KBM-7 (cell line): ENCODE measurements at regions not wholly inside any gene's neighbourhood (a gene's known extent, or its start where the extent isn't known, plus 50 kb on each side); places are given as distances from the start of the nearest gene placed in this dataset.
"Not testable (repeated sequence)": the region's sequence is repeated elsewhere in the genome, so short reads cannot be mapped to it uniquely, and the experiment has no call there.

Experiments
- DNase-seq: peaks from one replicate; pipeline ENCODE4 v3.0.0-alpha.2; 2015
- in situ Hi-C: fragments of 300-500 bp; cut with MboI; formaldehyde crosslinking; loops from 2 replicates; pipeline ENCODE4 v1.14.3; 2020; ENCODE audit warnings: low sequenced_read_pairs, low pct_unique_long_range_greater_than_20kb, mixed read lengths

DNA sequence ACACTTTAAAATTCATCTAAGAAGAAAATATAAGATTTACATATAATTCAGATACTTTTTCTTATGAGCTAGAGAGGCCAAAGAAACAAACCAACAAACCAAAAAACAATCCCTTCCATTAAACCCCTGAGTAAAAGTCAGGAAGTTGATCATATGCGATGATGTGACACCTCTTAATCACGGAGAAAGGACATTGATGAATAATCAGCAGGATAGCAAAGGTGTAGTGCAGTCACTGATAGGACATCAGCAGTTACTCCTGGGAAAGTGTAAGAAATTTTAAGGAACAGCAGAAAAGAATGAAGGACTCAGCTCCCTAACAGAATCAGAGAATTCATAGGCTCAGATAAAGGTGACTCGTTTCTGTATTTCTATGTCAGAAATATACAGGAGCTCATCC is 202.4 kb upstream of the EDNRB start:
- in situ Hi-C loops, result loop anchor here (25.0 kb wide), 1 partner anchor 334 kb away; no protein-coding TSS in a partner anchor
- DNase-seq, result no peak

DNA sequence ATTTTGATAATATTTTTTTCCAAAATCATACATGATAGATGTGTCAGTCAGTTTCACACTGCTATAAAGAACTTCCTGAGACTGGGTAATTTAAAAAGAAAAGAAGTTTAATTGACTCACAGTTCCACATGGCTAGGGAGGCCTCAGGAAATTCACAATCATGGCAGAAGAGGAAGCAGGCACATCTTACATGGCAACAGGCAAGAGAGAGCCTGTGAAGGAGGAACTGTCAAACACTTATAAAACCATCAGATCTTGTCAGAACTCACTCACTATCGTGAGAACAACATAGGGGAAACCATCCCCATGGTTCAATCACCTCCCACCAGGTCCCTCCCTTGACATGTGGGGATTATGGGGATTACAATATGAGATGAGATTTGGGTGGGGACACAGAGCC is 201.5 kb upstream of the EDNRB start:
- peak; percentile 60 for DNase-seq
- in situ Hi-C loops, result loop anchor here (25.0 kb wide), 1 partner anchor 333 kb away; no protein-coding TSS in a partner anchor

DNA sequence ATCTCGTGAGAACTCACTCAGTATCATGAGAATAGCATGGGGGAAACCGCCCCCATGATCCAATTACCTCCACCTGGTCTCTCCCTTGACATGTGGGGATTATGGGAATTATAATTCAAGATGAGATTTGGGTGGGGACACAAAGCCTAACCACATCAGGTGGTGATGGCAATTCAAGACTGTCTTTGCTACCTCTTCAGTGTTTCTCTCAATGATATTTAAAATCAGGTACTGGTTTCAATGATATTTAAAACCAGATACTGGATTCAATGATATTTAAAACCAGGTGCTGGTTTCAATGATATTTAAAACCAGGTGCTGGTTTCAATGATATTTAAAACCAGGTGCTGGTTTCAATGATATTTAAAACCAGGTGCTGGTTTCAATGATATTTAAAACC is 198.4 kb upstream of the EDNRB start:
- DNase-seq, result not testable (repeated sequence)
- in situ Hi-C loops, result loop anchor here (25.0 kb wide), 1 partner anchor 330 kb away; no protein-coding TSS in a partner anchor

DNA sequence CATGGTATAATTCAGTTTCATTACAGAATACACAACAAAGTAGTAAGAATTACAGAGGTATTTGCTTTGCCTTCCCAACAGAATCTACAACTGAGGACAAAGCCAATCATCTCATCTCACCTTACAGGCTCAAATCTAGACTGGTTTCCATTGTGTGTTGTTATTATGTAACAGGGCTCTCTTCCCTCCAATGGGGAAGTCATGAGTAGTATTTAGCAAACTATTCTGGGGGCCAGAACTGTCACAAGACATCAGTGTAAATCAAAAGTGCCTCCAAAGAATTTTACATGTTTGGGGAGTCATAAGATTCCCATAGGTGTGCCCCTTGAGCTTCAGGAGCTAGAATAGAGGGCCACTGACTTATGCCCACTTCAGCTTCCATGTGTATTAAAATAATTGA is 187.0 kb upstream of the EDNRB start:
- in situ Hi-C loops, result loop anchor here (25.0 kb wide), 1 partner anchor 318 kb away; no protein-coding TSS in a partner anchor
- DNase-seq, result no peak

DNA sequence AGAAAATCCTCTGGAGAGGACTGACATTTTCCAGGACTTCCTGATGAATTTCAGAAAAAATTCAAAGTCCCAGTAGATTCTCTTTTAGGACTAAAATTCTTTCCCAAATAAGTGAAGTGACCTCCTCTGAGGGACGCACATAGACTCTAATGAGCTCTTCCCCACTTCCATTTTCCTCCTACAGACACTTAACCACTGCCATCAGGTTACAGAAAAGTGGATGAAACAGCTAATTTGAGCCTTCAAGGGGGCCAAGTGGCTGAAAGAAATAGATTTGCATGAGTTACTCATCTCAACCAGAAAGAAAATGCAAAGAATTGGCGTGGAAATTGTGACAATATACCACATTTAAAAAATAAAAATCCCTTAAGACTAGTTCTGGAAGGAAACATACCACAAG is 185.3 kb upstream of the EDNRB start:
- in situ Hi-C loops, result loop anchor here (25.0 kb wide), 1 partner anchor 317 kb away; no protein-coding TSS in a partner anchor

DNA sequence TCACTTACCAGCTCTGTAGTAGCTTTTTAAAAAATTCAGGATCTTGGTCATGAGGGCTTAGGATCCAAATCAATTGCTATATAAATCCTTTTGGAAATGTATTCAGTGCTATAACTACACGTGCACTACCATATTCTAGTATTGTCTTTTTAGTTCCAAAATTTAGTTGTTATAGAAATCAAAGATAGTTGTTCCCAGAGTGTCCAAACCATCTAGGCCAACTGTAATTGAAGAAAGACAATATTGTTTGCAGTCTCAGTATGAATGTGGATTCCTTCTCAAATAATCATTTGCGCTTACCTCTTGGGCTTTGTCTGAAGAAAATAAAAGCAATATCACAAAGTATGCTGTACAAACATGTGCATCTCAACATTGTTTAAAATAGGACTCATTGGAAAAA is 184.1 kb upstream of the EDNRB start:
- DNase-seq, result no peak
- in situ Hi-C loops, result loop anchor here (25.0 kb wide), 1 partner anchor 315 kb away; no protein-coding TSS in a partner anchor

More for the DNA sequence above, 185.3 kb upstream of the EDNRB start:
- no peak for DNase-seq

DNA sequence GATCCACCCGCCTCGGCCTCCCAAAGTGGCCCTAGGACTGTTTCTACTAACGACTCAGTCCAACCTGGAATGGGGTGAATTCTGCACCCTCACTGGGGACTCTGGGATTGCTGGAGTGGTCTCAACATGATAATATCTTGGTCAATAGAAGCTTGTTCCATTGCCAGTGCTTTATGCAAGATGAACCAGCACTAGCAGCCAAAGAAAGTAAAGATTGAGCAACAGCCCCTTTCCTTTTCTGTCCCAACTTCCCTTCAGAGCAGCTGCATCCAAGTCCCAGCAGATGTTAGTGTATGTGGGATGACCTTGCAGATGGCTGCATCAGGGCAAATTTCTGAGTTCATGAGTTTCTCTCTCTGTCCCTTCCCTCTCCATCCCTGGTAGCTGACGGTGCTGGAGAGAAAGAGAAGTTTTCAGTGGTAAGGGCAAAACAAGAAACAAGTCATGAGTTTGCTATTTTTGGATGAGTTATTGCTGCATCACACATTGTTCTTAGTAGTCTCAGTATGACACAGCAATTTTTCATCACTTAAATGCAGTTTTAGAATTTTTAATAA is 183.6 kb upstream of the EDNRB start:
- DNase-seq, result peak; percentile 60
- in situ Hi-C loops, result loop anchor here (25.0 kb wide), 1 partner anchor 315 kb away; no protein-coding TSS in a partner anchor

DNA sequence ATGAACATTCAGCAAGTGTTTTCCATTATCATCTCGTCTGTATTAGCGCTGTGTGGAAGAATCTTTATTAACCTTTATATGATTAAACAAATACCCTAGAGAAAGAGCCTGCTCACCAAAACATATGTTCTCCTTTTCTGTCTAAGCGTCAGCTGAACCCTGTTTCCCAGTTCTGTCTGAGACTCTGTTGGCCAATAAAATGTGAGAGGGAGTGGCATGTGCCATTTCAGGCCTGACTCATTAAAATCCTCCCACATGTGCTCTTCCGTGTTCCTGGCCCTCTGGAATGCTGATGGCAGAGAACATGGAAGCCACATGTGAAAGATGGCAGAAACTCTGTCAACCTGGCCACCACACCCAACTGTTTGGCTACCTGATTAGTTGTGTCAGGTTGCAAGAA is 181.9 kb upstream of the EDNRB start:
- in situ Hi-C loops, result loop anchor here (25.0 kb wide), 1 partner anchor 313 kb away; no protein-coding TSS in a partner anchor
- no peak for DNase-seq

DNA sequence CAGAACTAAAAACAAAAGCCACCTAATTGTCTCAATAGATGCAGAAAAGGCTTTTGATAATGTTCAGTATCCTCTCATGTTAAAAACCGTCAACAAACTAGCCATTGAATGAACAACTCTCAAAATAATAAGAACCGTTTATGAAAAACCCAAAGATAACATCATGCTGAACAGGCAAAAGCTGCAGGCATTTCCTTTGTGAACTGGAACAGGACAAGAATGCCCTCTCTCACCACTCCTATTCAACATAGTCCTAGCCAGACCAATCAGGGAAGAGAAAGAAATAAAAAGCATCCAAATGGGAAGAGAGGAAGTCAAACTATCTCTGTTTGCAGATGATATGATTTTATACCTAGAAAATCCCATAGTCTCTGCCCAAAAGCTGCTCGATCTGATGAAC is 179.6 kb upstream of the EDNRB start:
- in situ Hi-C loops, result no loop called here

DNA sequence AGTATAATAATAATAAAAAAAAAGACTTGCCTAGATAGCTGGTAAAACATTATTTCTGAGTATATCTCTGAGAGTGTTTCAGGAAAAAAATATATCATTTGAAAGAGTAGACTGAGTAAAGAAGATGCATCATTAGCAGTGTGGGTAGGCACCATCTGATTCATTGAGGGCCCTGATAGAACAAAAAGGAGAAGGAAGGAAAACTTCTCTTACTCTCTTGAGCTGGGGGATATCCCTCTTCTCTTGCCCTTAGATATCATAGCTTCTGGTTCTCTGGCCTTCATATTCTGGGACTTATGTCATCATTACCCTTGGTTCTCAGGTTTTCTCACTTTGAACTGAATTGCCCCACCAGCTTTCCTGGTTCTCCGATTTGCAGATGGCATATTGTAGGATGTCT is 177.6 kb upstream of the EDNRB start:
- DNase-seq, result no peak
- in situ Hi-C loops, result no loop called here

More for the DNA sequence above, 179.6 kb upstream of the EDNRB start:
- no peak for DNase-seq

DNA sequence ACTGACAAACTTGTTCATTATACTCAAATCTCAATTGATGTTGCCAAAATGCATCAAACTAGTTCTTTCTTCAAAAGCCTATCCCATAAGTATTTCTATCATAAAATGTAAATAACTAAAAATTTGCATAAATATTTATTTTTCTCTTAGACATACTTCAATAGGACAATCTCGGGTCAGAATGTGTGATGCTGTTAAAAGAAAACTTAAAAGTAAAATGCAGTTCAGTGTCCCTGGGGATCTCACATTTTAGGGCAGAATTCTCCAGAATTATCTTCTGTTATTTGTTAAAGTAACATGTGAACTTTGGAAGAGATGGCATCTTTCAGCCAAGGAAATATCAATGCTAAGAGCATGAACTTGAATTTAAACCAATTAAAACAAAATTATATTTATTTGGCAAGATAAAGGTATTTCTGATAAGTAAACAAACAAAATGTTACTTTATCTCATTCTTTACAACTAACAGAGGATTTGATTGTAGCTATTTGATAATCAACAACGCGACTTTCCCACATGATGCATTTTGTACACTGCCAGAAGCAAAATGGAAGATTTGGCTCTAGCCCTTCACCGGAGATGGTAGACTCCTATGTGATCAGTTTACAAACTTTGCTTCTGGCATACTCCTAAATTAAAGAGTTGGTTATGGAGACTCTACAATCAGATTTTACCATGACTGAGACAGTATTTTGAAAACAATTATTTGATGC is 169.5 kb upstream of the EDNRB start:
- DNase-seq, result no peak
- in situ Hi-C loops, result no loop called here

DNA sequence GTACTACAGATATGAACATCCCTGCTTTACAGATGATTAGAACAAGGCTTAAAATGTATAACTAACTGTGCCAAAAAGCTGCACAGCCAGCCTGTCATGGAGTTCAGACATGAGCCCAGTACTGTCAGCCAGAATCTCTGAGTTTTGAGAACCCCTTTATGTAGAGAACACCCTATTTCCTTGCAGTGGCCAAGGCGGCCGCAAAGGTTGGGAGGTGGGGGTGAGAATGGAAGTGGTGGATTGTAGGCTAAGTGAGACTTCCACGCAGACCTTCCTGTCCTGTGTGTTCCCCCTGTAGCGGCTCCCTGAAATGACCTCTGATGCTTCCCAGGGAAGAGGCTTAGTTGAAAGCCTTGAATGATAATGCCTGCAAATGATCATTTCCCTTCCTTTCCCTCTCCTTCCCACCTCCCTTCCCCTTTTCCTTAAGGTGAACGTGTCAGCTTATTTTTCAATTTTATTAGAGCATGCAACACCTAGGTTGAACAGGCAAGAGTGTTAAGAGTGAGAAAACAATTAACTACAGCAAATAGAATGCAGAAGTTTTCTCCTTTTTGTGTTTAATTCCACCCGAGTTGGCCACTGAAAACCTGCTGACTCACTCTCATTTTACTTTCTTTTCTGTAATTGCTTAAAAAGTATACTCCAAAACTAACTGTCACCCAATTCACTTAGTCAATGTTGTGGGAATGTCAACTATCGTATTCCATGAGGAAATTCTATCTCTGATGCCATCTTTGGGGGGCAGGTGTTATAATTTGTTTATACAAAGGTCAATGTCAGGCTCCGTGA is 167.0 kb upstream of the EDNRB start:
- in situ Hi-C loops, result no loop called here

DNA sequence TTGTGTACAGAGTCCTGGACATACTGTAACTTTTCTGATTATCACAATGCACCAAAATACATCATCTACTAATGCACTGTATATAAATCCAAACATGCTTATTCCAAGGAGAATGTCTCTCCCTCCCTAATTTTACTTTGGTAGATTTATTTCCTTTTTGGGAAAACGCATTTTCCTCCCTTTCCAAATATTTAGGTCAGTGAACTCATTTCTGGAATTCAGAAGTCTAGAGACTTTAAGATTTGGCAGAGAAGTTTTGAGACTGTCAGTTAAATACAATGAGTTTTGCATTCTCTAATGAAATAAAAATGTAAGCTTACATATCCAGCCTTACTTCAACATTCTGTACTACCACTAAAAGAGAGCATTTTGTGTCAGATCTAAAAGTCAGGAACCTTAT is 165.8 kb upstream of the EDNRB start:
- in situ Hi-C loops, result no loop called here

More for the DNA sequence above, 167.0 kb upstream of the EDNRB start:
- peak; percentile 25 for DNase-seq

DNA sequence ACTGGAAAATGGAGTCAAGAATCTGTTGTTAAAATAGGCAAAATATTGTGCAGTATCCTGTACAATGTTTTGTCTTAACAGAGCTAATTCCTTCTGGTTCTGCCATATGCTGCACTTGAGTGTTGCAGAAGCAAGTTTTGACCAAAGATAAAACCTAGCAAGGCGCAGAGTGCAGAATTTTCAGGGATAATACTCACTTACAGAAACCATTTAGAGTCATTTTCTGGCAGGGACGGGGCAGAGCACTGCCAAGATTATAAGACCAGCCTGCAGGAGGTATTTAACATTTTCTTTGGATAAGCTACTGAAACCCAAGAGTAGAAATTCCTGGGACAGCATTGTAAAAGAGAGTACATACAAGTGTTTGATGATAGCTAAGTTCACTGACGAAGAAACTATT is 159.5 kb upstream of the EDNRB start:
- in situ Hi-C loops, result no loop called here
- DNase-seq, result no peak

More for the DNA sequence above, 165.8 kb upstream of the EDNRB start:
- no peak for DNase-seq

DNA sequence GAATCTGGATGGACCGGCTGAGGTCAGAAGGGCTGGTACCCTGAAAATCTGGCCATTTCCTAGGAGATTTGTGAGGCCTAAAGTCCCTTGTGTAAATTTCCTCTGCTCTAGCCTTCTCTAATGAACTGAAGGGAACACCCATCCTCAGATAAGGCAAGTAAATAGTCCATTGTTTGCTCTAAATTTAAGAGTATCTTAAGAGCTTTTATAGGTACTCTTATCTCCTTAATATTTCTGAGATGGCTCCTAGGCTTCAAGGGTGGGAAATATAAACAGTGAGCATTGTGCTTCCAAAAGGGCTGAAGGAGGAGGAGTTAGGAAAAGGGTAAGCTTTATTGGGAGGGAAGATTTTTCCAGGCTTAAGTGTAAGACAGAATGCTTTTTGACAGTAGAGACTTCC is 148.7 kb upstream of the EDNRB start:
- in situ Hi-C loops, result no loop called here
- DNase-seq, result no peak

DNA sequence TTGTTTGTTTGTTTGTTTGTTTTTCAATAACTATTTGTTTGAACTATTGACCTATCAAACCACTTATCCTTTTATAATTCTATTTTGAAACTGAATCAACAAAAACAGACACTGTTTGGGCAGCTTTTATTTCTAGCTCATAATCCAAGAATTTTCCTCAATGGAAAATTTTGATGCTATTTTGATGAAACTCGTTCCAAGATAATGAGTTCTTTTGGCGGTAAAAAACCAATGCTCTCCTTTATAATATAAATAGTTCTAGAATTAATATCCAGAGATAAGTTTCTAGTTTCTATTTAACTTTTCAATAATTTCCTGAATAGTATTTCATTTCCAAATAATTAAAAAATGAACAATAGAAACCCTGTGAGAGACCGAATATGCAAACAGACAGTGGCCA is 146.5 kb upstream of the EDNRB start:
- DNase-seq, result no peak
- in situ Hi-C loops, result no loop called here

DNA sequence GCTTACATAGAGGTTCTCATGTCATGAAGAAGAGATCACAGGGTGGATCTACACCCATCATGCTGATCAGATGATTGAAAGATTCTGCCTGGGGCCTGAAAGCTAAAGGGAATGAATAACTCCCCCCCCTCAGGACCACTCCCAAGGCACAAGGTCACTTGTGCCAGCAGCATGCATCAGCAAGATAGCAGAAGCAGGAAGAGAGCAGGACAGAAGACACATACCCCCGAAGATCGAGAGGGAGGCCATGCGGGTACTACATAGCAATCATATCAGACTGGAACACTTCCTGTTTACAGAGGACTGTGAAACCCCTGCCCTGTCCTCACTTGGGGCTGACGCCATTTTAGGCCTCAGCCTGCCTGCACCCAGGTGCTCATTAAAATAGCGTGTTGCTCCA is 143.2 kb upstream of the EDNRB start:
- in situ Hi-C loops, result no loop called here
- no peak for DNase-seq

DNA sequence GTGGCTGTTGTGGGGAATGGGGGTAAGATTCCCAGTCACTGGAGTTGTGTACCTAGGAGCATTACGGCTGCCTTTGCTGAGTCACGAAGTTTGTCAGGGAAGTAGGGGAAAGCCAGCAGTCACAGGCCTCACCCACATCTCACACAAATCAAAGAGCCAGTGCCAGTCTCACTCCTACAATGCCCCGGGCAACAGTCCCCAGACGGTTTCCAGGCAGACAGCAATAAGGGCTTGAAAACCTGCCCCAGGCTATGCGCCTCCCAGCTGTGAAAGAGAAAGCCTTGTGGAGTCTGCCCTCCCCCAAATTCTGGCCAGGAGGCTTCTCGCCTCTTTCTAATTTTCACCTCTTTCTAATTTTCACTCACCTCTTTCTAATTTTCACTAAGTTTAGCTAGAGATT is 142.3 kb upstream of the EDNRB start:
- in situ Hi-C loops, result no loop called here
- DNase-seq, result no peak

DNA sequence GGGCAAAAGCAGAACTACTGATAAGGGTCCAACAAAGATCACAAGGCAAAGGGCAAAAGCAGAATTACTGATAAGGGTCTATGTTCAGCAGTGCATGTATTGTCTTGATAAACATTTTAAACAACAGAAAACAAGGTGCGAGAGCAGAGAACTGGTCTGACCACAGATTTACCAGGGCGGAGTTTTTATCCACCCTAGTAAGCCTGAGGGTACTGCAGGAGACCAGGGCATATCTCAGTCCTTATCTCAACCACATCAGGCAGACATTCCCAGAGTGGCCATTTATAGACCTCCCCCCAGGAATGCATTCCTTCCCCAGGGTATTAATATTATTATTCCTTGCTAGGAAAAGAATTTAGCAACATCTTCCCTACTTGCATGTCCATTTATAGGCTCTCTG is 138.2 kb upstream of the EDNRB start:
- in situ Hi-C loops, DNase-seq: not testable (repeated sequence)

DNA sequence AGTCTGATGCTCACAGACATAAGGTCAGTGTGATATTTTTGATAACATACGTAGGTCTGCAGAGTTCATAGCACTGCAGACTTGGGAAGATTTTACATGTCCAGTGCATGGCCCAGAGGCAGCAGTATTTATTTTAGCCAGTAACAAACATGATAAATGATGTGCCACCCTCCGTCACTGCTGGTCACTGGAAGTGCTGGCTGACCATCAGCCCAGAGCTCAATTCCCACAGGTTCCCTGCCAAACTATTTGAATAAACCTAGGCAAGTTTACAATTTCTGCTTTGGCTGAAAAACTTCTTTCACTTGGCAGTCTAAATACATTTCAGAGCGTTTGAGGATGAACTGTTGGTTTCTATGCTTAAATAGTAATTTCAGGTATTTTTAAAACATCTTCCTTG is 135.5 kb upstream of the EDNRB start:
- no peak for DNase-seq
- in situ Hi-C loops, result no loop called here
